Esophagus mucosa (tissue), 1 donor: ENCODE measurements at regions not wholly inside any gene's neighbourhood (a gene's known extent, or its start where the extent isn't known, plus 50 kb on each side); places are given as distances from the start of the nearest gene placed in this dataset.

Source experiments
- ATAC-seq: fragments of 200-7000 bp; cut with Tn5 transposase; one replicate; pipeline ENCODE4 v1.9.1; 2020
- donor health status: DM: yes; HTN: yes; CAD: no.

DNA sequence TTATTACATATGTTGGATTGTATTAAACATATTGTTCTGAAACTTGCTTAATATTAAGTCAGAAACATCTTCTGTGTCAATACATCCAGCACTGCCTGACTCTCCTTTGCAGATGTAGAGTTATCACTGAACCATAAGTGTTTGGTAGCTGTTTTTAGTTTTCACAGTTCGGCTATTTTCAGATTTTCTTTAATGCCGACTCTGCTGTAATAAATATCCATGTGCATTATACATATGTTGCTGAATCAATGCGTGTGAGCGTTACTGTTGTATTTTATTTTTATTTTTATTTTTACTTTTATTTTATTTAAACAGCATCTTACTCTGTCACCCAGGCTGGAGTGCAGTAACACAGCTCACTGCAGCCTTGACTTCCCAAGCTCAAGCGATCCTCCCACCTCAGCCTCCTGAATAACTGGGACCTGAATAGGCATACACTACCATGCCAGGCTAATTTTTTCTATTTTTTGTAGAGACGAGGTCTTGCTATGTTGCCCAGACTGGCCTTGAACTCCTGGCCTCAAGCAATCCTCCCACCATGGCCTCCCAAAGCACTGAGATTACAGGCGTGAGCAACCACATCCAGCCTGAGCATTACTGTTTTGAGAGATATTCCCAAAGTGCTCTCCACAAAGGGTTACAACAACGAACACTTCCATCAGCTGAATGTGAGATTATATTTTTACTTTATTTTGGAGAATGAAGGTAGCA lies 50.7 kb upstream of the NOCT start:
- no peak for ATAC-seq

DNA sequence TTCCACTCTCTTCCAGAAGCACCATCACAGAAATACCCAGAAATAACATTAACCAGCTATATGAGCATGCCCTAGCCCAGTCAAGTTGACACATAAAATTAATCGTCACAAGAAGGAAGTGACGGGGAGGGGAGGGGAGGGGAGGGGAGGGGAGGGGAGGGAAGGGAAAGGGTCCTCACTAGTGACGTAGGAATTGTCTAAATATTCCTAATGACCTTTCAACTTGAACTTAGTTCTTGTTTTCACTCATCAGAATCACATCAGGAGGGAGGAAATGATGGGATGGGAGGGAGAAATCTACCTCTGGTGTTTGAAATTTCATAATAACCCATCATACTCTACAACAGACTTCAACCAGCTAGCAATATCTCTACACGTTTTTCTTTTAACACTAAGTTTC lies 52.2 kb upstream of the NOCT start:
- no peak for ATAC-seq

DNA sequence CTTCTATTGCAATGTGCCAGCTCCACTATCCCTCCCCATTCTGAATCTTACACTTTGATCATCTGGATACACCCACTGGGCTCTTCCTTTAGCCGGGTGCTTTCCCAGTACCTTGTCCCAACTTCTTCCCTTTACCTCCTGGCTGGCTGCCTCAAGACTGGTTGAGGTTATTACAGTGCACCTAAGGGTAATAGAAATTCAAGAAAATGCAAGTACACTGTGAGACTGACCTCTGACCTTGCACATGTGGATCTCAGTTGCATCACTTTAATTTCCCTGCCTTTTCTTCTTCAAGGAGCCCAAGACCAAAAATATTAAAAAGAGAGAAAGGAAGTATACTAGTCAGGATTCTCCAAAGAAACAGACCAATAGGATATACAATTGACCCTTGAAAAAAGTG lies 53.9 kb upstream of the NOCT start:
- no peak for ATAC-seq

DNA sequence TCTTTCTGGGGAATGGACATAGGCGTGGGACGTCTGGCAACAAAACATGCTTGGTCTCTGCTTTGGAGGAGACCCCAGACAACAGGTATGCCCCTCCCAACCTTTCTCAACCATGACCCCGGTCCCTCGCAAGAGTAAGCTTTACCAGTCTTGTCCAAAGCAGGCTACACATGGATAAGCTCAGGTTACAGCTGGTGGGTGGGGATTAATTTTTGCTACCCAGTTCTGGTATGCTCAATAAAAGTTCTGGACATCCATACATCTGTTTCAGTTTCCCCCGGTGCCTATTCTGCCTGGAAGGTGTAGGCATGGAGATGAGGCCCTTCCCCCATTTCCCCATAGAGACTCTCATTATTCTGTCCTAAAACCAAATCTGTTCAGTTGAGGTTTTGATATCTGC lies 54.5 kb upstream of the NOCT start:
- no peak for ATAC-seq

DNA sequence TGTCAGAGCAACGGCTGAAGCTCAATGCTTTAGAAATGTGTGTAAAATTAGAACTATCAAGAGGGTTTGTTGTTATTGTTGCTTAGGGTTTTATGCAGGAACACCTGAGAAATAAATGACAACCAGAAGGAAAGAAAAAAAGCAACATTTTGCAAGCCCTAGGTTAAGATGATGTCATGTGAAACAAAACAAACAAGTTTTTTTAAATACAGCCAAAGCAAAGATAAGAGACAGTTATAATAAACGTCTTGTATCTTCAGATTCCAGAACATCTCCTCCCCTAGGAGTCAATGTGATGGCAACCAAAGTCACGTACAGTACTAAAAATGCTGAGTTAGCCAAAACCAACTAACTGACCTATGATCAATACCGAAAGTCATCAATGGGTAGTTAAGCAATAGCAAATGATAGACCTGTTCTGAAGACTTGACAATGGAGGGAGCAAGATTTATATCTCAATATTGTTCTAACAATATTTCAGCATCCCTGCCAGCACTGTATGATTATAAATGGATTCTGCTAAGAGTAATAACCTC lies 55.3 kb upstream of the NOCT start:
- no peak for ATAC-seq

DNA sequence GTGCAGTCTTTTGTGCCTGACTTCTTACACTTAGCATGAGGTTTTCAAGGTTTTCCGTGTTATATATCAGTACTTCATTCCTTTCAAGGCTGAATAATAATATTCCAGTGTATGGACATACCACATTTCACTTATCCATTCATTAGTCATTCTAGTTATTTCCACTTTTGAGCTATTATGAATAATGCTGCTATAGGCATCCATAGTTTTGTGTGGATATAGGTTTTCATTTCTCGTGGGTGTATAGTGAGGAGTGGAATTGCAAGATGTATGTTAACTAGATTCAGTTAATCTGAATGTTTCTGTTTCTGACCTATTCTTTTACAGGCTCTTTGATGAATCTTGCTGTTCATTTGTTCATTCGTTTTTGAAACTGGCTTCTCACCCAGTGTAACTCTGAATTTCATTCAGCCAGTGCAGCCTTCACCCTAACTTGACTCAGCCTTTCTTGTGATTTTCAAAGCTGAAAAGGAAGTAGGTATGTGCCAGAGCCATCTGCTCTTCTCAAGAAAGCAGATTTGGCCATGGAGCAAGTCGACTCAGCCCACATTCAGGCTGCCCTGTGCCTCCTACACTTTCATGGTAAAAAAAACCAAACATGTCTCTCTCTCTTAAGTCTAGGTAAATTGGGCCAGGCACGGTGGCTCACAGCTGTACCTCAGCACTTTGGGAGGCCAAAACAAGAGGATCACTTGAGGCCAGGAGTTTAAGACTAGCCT lies 56.3 kb upstream of the NOCT start:
- no peak for ATAC-seq

DNA sequence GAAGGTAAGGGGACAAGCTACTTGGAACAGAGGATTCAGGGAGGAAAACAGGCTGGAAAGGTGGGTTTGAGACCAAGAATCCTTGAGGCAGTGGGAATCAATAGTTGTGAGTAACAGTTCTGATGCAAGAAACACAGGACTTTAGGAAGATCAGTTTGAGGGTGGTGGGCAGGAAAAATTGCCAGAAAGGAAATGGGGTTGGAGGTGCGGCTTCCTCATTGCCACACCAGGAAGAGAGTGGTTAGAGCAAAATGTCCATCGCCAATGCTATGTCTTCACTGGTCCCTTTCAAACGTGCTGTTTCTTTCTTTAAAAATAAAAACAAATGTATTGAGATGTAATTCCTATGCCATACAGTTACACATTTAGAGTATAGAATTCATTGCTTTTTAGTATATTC lies 57.1 kb upstream of the NOCT start:
- no peak for ATAC-seq

DNA sequence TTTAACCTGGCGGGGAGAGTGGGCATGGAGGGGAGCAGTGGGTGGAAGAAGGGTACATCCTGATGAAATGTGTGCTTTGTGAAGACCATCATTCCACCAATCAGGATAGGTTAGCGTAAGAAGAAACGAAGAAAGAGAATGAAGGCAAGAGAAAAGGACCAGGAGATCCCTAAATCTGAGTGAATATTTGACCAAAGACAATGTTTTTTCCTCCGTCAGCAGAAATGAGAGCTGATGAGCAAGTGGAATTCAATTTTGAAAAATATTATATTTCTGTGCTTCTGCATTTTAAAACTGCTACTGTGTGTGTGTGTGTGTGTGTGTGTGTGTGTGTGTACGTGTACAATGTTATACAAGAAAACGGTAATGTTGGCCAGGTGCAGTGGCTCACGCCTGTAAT lies 58.3 kb upstream of the NOCT start:
- no peak for ATAC-seq

DNA sequence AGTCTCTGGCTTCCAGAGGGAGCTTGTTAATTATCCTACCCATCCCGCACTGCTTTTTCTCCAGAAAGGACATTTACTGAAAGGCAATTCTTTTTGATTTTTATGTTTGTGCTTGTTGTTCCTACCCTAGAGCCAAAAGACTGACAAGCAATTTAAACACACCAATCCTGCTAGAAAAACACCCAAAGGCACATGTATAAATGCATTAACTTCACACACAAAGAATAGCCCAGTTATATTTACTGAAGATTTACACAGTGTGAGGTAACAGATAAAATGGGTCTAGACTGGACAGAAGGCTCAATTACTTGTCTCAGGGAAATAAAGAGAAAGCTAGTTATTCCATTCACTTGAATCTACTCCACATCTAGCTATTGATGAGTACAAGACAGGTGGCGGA lies 61.2 kb upstream of the NOCT start:
- no peak for ATAC-seq

DNA sequence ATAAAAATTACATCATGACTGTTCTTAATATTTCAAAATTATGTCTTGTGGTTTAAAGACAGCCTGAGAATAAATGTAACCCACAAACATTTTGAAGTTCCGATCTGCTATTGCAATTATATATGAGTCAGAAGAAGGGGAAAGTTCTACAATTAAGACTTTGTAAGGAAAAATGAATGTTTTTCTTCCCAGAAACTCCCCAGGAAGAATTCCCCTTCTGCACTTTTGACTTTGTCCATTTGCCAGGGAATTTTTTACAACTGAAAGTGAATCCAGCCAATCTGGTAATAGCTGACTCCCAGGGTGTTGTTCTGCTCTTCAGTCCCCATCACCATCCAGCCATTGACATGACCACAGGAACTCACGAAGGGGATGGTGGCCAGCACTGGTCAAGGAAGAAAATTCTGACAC lies 61.6 kb upstream of the NOCT start:
- no peak for ATAC-seq

DNA sequence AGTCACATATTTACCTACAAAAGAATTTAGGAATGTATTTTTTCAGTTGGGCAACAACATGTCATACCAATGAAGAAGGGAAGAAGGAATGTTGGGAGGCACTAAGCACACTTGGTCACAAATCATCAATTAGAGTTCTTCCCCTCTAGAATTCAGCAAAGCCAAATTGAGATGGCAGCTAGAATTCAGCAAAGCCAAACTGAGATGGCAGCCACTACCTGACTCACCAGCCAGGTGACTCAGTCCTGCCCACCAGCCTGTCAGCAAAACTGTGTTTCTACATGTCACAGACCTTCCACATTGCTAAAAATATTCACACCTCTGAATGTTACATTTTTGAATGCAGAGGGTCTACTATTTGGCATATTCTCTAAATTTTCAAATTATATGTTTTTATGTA lies 63.2 kb upstream of the NOCT start:
- peak; percentile 76 for ATAC-seq

DNA sequence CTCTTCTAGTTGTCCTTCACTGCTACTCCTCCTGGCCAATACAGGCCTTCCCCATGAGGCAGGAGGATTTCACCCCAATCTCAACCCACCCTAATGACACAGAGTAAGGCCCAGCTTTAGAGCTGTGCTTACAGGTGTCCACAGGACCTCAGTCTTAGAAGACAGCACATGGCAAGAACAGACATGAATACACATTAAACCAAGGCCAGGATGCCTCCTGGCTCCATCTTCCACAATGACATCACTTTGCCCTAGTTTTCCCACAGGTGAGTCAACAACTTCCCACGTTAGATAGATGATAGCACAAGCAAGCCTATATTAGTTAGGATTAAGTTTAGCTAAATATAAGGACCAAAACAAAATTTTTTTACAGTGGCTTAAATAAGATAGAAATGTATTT lies 63.8 kb upstream of the NOCT start:
- ATAC-seq: peak; percentile 87

DNA sequence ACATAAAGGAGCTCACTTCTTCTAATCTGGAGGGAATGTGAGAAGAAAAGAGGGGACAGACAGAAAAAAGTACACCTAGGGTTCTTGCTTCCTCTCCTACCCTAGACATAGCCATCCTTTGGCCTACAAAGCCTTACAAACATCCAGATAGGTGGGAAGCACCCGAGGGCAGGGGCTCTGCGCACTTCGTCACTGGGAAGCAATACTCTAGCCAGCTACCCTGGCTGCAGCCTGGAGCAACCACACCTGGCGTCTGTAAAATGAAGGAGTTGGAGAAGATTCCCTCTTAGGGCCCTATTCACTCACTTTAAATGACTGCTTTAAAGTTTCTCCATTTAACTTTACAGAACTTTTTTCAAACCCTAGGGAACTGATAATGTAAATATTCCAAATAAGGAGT lies 65.7 kb upstream of the NOCT start:
- ATAC-seq: no peak

DNA sequence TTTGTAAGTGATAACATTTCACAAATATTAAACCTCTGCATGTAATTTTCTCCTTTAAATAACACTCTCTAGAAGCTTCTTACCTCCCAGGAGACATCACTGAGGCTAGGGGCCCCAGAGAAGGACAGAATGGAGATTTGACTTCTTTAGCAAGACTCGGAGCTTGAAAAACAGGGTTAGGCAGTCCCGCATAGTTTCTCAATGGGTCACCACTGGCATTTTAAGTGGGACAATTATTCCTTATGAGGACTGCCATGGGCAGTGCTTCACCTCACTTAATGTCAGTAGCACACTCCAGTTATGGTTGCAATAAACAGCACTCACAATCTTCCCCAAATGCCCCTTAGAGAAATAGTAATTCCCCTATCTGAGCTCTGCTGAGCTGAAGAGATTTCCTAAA lies 66.7 kb upstream of the NOCT start:
- peak; percentile 52 for ATAC-seq

DNA sequence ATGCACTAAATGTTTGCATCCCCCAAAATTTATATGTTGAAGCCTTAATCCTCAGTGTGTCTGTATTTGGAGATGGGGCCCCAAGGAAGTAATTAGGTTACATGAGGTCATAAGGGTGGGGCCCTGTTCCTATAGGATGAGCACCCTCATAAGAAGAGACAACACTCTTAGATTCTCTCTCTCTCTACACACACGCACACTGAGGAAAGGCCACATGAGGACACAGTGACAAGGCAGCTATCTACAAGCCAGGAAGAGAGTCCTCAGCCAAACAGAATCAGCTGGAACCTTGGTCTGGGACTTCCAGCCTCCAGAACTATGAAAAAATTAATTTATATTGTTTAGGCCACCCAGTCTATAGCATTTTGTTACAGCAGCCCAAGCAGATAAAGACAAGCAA lies 69.3 kb upstream of the NOCT start:
- peak; percentile 50 for ATAC-seq

DNA sequence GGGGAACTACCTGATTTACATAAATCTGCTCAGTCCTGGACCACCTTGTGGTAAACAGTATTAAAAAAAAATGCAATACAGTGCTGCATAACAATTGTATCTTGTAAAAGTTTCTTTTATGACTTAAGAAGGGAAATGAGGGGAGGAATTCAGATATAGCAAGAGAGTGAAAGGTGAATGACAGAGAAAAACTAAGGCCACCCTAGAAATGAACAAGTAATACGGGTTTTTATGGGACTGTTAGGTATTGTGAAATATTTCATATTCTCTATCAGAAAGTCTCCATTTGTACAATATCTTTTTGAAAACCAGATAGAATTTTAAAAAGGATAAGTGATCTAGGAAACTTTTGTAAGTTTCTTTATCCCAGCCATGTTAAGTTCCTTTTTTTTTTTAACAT lies 69.7 kb upstream of the NOCT start:
- ATAC-seq: no peak

DNA sequence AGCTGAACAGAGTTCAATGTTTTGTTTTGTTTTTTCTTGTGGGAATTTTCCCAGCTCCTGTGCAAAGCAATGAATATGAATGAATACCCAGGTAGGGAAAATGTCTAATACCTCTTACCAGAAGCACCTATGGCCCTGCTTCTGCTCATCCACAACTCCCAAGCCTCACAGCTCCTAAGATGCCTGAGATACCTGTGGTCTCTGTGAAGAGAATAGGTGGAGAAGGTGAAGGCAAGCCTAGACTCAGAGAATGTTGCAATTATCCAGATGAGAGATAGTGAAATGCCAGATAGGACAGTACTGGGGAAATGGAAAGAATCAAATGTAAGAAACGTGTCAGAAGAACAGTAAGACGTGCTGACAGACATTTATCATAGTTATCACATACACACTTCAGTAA lies 70.2 kb upstream of the NOCT start:
- no peak for ATAC-seq

DNA sequence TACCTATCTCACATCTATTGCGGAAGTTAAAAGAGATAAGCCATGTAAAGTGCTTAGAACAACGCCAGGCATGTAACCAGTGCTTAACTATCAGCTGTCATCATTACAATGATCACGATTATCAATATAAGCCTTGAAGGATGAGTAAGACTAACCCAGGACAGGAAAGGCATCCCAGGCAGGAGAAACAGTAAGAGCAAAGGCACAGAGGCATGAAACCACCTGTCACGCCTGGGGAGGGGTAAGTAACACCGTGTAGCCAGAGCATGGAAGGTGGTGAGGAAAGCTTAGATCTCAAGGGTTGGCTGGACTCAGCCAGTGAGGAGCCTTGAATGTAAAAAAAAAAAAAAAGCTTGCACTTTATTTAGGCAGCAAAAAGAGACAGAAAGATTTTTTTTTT lies 71.7 kb upstream of the NOCT start:
- no peak for ATAC-seq

DNA sequence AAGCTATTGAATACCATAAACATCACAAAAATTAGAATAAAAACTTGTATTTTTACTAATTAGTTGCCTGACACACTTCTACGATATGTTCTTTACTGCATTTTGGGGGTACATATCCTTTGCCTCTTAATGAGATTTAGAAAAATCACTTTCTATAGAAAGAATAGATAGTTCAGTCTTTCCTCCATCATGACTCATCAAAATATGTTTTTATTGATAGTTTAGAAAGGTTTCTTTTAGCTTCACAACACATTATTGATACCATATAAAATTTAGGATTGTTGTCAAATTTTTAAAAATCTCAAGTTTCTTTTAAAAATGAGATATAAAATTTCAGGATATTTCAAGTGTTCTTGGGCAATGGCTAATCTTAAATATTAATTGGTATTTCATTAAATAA lies 74.5 kb upstream of the NOCT start:
- no peak for ATAC-seq

DNA sequence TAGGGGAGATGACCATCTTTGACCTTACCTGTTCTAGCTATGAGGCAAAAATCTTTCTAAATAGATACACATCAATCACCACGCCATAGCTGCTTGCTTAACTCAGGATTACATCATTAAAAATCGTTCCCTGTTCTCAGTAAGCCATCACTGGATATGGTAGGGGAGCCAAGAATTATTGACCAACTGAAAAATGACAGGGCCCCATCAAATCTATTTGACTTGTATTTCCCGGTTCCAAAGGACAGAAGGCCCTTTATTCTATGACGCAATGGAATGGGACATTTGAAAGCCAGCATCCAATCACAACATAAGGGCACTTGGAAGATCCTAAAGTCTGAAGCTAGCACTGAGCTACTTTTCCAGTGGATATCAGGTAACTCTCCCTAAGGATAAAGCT lies 75.6 kb upstream of the NOCT start:
- no peak for ATAC-seq

DNA sequence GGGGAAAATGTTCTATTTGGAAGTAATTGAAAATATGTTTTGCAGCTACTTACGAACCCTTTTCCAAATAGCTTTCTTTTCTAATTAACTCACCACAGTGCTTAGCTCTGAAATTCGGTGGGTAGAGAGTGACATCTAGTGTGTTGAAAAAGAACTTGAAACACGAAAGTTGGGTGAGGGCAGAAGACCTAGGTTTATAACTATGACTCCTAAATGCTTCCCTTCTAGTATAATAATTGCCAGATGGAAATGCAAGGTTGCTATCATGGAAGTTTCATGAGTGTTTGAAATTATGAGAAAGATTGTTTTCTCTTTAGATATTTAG lies 77.3 kb upstream of the NOCT start:
- ATAC-seq: peak; percentile 67

DNA sequence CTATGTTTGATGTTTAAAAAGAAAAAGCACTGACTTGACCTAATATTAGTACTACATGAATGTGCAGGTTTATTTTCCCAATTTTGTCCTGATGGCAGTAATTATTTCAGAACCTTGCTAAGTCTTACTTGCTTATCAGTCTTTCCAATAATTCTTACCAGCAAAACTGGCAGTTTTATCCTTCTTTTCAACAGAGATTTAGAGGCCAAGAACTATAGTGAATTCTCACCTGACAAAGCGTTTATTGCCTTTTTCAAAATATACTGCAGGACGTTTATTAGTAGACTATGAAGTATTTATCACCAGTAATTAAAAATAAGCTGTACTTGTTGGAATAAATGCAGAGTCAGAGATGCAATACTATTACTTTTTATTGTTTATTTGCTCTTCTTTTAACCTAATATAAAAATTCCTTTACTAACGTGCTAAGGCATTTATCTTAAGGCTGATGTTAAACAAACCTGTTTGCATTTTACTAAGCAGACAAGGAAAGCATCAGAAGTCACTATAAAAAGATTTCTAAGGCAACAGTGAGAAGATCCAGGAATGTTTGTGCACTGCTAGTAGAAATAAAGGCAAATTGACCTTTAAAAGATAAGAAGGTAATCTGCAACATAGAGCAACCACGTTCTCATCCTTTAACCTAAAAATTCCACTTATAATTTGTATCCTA lies 80.3 kb upstream of the NOCT start:
- no peak for ATAC-seq

DNA sequence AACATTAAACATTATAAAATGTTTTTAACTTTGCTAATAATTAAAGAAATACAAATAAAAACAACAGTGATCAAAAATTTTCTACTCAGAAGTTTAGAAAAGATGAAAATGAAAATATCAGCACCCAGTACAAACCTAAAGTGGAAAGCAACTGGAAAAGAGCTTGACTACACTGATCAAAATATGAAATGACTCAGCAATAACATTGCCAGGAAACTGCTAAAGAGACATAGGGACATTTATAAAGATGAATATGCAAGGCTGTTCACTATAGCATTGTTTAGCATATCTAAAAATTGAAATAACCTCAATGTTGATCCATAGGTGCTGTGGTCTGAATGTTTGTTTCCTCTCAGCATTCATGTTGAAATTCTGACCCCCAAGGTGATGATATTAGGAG lies 88.5 kb upstream of the NOCT start:
- ATAC-seq: no peak

DNA sequence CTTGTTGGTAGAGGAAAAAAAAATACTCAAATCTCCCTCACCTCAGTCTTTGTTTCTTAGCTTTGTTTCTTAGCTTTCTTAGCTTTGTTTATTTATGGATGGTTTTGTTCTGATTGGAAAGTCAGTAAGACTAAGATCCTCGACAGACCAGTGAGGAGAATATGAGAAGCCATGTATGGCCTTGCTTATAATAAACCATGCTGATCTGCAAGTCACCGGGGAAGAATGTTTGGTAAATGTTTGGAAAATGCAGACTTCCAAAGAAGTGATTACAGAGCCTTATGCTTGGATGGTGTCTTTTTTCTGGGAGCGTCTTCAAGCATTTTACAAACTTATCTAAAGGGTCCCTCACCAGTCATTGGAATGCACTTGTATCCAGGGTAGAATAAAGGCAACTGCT lies 90.1 kb upstream of the NOCT start:
- no peak for ATAC-seq
